GM23338 (cell line): ENCODE measurements at regions not wholly inside any gene's neighbourhood (a gene's known extent, or its start where the extent isn't known, plus 50 kb on each side); places are given as distances from the start of the nearest gene placed in this dataset.

Experiments
- ATAC-seq: fragments of 200-7000 bp; cut with Tn5 transposase; 3 replicates; pipeline ENCODE4 v1.9.1; 2020
- DNase-seq: peaks from one replicate; pipeline ENCODE4 v3.0.0-alpha.2; 2015; ENCODE audit warnings: low spot score
- H2AFZ ChIP-seq: fragments of 200-600 bp; sonication (generic); 2 replicates; pipeline ENCODE4 v1.8.0; 2016; ENCODE audit warnings: antibody characterized with exemption, mild to moderate bottlenecking, moderate library complexity
- H3F3A ChIP-seq: fragments of 200-600 bp; sonication (generic); replicated peaks from 2 replicates; pipeline ENCODE4 v1.8.0; 2017; ENCODE audit warnings: antibody characterized with exemption, mixed run types, low read depth
- H3K27ac ChIP-seq: fragments of 200-600 bp; sonication (generic); 2 replicates; pipeline ENCODE4 v1.6.1; 2016; ENCODE audit warnings: low read depth
- H3K27me3 ChIP-seq: fragments of 200-600 bp; sonication (generic); 2 replicates; pipeline ENCODE4 v1.8.0; 2016; ENCODE audit warnings: mild to moderate bottlenecking, mixed run types, moderate library complexity; ENCODE audit not compliant: insufficient read depth
- H3K36me3 ChIP-seq: fragments of 200-600 bp; sonication (generic); 2 replicates; pipeline ENCODE4 v1.8.0; 2016; ENCODE audit warnings: mild to moderate bottlenecking; ENCODE audit not compliant: insufficient read depth
- H3K4me1 ChIP-seq: fragments of 200-600 bp; sonication (generic); 2 replicates; pipeline ENCODE4 v1.8.0; 2016; ENCODE audit warnings: mild to moderate bottlenecking, moderate library complexity; ENCODE audit not compliant: insufficient read depth
- H3K4me2 ChIP-seq: fragments of 200-600 bp; sonication (generic); 2 replicates; pipeline ENCODE4 v1.7.1; 2017; ENCODE audit warnings: mixed run types
- H3K4me3 ChIP-seq: fragments of 200-600 bp; sonication (generic); 2 replicates; pipeline ENCODE4 v1.6.1; 2016; ENCODE audit warnings: mixed run types
- H3K79me2 ChIP-seq: fragments of 200-600 bp; sonication (generic); replicated peaks from 2 replicates; pipeline ENCODE4 v1.8.0; 2017; ENCODE audit warnings: mild to moderate bottlenecking; ENCODE audit not compliant: insufficient read depth
- H3K9me2 ChIP-seq: fragments of 200-600 bp; sonication (generic); 2 replicates; pipeline ENCODE4 v1.8.0; 2017; ENCODE audit not compliant: insufficient read depth
- H4K20me1 ChIP-seq: fragments of 200-600 bp; sonication (generic); replicated peaks from 2 replicates; pipeline ENCODE4 v1.8.0; 2017; ENCODE audit warnings: mild to moderate bottlenecking; ENCODE audit not compliant: insufficient read depth
- H3K27ac Mint-ChIP-seq: 2 replicates; pipeline ENCODE4 v1.8.0; 2020; ENCODE audit warnings: inconsistent platforms, mild to moderate bottlenecking, moderate library complexity, mixed read lengths
- H3K27me3 Mint-ChIP-seq: 3 replicates; pipeline ENCODE4 v1.8.0; 2022; ENCODE audit warnings: low read depth, mild to moderate bottlenecking, moderate library complexity, mixed read lengths, inconsistent platforms; ENCODE audit not compliant: insufficient read depth, poor library complexity
- H3K36me3 Mint-ChIP-seq: 3 replicates; pipeline ENCODE4 v1.8.0; 2021; ENCODE audit warnings: low read depth, mild to moderate bottlenecking, inconsistent platforms, moderate library complexity, mixed read lengths
- H3K4me1 Mint-ChIP-seq: 3 replicates; pipeline ENCODE4 v1.8.0; 2020; ENCODE audit warnings: mild to moderate bottlenecking, inconsistent platforms, mixed read lengths
- H3K4me3 Mint-ChIP-seq: 3 replicates; pipeline ENCODE4 v1.8.0; 2021; ENCODE audit warnings: moderate library complexity, mild to moderate bottlenecking, inconsistent platforms, mixed read lengths
- H3K9me3 Mint-ChIP-seq: 3 replicates; pipeline ENCODE4 v1.8.0; 2020; ENCODE audit warnings: moderate library complexity, mild to moderate bottlenecking, inconsistent platforms, mixed read lengths
- CREB1 ChIP-seq: fragments of 250-450 bp; sonication (Bioruptor Pico); IDR thresholded peaks from 2 replicates; pipeline ENCODE4 v1.5.0; 2020; ENCODE audit warnings: low read depth, mild to moderate bottlenecking, moderate library complexity
- EZH2 ChIP-seq: fragments of 200-600 bp; sonication (generic); IDR thresholded peaks from one replicate; pipeline ENCODE4 v1.8.0; 2017; ENCODE audit warnings: antibody characterized with exemption, mild to moderate bottlenecking, low read depth; ENCODE audit not compliant: unreplicated experiment
- EZH2phosphoT487 ChIP-seq: fragments of 200-600 bp; sonication (generic); IDR thresholded peaks from one replicate; pipeline ENCODE4 v1.8.1; 2018; ENCODE audit warnings: antibody characterized with exemption; ENCODE audit not compliant: unreplicated experiment
- JUNB ChIP-seq: IDR thresholded peaks from one replicate; pipeline ENCODE4 v1.6.1; 2016; ENCODE audit warnings: antibody characterized with exemption; ENCODE audit not compliant: unreplicated experiment
- NANOG ChIP-seq: IDR thresholded peaks from 2 replicates; pipeline ENCODE4 v1.6.1; 2016; ENCODE audit warnings: antibody characterized with exemption, borderline replicate concordance
- TF ChIP-seq, protein P1 (sequence below), 2 experiments: fragments of 200-600 bp in 1 of 2; sonication (generic) in 1 of 2; conservative IDR thresholded peaks; 2 replicates each; pipeline versions ENCODE4 v1.5.1 to v1.6.1; 2016 to 2017; ENCODE audit warnings: antibody characterized with exemption in 2 of 2, low read depth in 2 of 2, mild to moderate bottlenecking in 2 of 2, moderate library complexity in 1 of 2

DNA sequence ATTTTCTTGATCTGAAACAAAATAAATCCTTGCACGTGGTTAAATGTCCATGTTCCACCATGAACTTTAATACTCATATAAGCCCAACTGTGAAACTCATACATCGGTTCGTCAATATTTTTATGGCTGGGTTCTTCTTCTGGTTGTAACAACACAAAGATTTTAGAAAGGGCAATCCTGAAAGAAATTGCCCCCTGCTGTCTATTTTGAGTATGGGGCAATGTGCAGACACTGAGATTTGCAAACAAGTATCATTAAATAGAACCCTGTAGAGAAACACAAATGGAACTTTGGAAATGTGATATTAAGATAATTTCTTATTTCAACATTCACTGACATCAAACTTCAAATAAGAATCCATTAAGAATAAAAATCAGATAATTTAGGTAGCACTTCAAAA is 80.2 kb upstream of the PHACTR1 start:
- no peak for TF ChIP-seq JUNB
- TF ChIP-seq, protein P1, sequence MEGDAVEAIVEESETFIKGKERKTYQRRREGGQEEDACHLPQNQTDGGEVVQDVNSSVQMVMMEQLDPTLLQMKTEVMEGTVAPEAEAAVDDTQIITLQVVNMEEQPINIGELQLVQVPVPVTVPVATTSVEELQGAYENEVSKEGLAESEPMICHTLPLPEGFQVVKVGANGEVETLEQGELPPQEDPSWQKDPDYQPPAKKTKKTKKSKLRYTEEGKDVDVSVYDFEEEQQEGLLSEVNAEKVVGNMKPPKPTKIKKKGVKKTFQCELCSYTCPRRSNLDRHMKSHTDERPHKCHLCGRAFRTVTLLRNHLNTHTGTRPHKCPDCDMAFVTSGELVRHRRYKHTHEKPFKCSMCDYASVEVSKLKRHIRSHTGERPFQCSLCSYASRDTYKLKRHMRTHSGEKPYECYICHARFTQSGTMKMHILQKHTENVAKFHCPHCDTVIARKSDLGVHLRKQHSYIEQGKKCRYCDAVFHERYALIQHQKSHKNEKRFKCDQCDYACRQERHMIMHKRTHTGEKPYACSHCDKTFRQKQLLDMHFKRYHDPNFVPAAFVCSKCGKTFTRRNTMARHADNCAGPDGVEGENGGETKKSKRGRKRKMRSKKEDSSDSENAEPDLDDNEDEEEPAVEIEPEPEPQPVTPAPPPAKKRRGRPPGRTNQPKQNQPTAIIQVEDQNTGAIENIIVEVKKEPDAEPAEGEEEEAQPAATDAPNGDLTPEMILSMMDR (conservative IDR thresholded peaks at IDR 0.05; ENCODE audit: low read depth in 2 of 2): peak in 1 of 2 experiments; percentile 37; a peak in 2 of 4 replicates
- no peak overlapping the region for H3K4me3 Mint-ChIP-seq
- H3F3A ChIP-seq: no peaks in the 10 kb centered on the region
- ATAC-seq (no peak), DNase-seq (no peak)
- H2AFZ ChIP-seq: no peak overlapping the region
- H4K20me1 ChIP-seq: no peaks in the 10 kb centered on the region
- no peaks in the 10 kb centered on the region for H3K9me2 ChIP-seq
- H3K27me3 ChIP-seq: no peaks in the 10 kb centered on the region
- no peak overlapping the region for H3K27ac Mint-ChIP-seq
- H3K27me3 Mint-ChIP-seq: peaks cover 3% of the 10 kb centered on the region
- peaks cover 2% of the 10 kb centered on the region; the same call in 1 of the 3 replicates for H3K4me1 Mint-ChIP-seq
- H3K4me1 ChIP-seq: no peaks in the 10 kb centered on the region
- H3K36me3 ChIP-seq: no peaks in the 10 kb centered on the region
- H3K27ac ChIP-seq: no peak overlapping the region
- no peak overlapping the region for H3K4me3 ChIP-seq
- no peaks in the 10 kb centered on the region for H3K79me2 ChIP-seq
- H3K4me2 ChIP-seq: no peak overlapping the region
- peaks cover 16% of the 10 kb centered on the region; the same call in 2 of the 3 replicates for H3K9me3 Mint-ChIP-seq
- peaks cover 4% of the 10 kb centered on the region; the same call in 2 of the 3 replicates for H3K36me3 Mint-ChIP-seq

DNA sequence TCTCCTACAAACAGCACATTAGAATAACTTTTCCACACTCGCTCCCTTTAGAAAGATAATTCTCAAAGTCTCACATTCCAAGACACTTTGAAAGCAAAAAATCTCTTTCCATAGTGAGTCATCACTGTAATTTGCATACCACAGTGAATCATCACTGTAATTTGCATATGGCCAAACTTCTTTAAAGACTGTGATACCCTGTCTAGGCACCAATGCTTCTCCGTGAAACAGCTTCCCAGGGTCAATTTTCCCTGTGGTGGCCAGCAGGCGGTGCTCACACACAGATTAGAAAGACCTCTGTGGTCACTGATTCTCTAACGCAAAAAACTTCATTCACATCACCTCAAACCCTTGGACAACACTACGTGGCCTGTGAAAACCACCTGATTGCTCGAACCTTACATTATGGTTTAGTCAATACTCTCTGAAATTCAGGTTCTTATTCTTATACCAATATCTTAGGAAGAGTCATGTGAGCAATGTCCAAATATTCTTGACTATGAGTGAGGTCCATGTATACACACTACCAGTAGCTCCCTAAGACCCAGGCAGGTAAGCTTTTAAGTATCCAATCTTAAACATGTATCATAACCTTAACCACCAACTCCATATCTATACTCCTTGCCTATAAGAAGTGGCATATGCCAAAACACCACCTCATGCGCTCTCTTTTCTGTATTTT is 78.5 kb upstream of the PHACTR1 start:
- H3K4me3 Mint-ChIP-seq: no peak overlapping the region

More for the DNA sequence above, 78.5 kb upstream of the PHACTR1 start:
- Histone ChIP-seq H3K9me2 (no peaks in the 10 kb centered on the region), H3K36me3 (no peaks in the 10 kb centered on the region), H4K20me1 (no peaks in the 10 kb centered on the region), H3K4me1 (no peaks in the 10 kb centered on the region), H3K27me3 (no peaks in the 10 kb centered on the region), H3K27ac (no peak overlapping the region), H2AFZ (no peak overlapping the region), H3F3A (no peaks in the 10 kb centered on the region), H3K4me2 (no peak overlapping the region), H3K79me2 (no peaks in the 10 kb centered on the region), H3K4me3 (no peak overlapping the region)
- DNase-seq (peak; percentile 89), ATAC-seq (peak; percentile 98)
- peaks cover 32% of the 10 kb centered on the region; the same call in 2 of the 3 replicates for H3K9me3 Mint-ChIP-seq
- H3K4me1 Mint-ChIP-seq: peaks cover 2% of the 10 kb centered on the region; the same call in 1 of the 3 replicates
- peak overlapping the region; percentile 37; the same call in 1 of the 2 replicates for H3K27ac Mint-ChIP-seq
- no peak for TF ChIP-seq EZH2phosphoT487
- TF ChIP-seq, protein P1 (conservative IDR thresholded peaks at IDR 0.05; ENCODE audit: low read depth in 2 of 2): peak; percentile 89 to 94
- no peak for TF ChIP-seq NANOG
- no peak for TF ChIP-seq EZH2
- peak; percentile 59 for TF ChIP-seq CREB1 (CRISPR knock-in tag)
- peaks cover under 1% of the 10 kb centered on the region for H3K27me3 Mint-ChIP-seq
- peaks cover 4% of the 10 kb centered on the region; the same call in 2 of the 3 replicates for H3K36me3 Mint-ChIP-seq
